HEK293 (cell line): ENCODE measurements at regions not wholly inside any gene's neighbourhood (a gene's known extent, or its start where the extent isn't known, plus 50 kb on each side); places are given as distances from the start of the nearest gene placed in this dataset.

Source experiments
- CTCF ChIA-PET: fragments of 350-600 bp; formaldehyde crosslinking; extraction: SDS; loops from one replicate; lab custom pipeline; 2021; ENCODE audit warnings: antibody characterized with exemption; lab: Yijun Ruan, JAX
- POLR2A ChIA-PET: fragments of 300-600 bp; formaldehyde crosslinking; extraction: SDS; loops from one replicate; lab custom pipeline; 2020; ENCODE audit warnings: antibody characterized with exemption, inconsistent platforms; lab: Yijun Ruan, JAX
- H3K27ac ChIP-seq: fragments of 200-500 bp; sonication (Bioruptor generic); 2 replicates; pipeline ENCODE4 v1.5.1; 2014; ENCODE audit warnings: low read depth, low read length, control low read depth, inconsistent platforms; ENCODE audit errors: extremely low read depth
- H3K36me3 ChIP-seq, 2 experiments: fragments of 200-500 bp in 1 of 2; sonication (Bioruptor generic) in 1 of 2; 1 replicate in 1 of 2; 2 replicates in 1 of 2; pipeline ENCODE4 v1.5.1; 2014 to 2017; ENCODE audit warnings: inconsistent platforms in 2 of 2, low read length in 2 of 2; ENCODE audit not compliant: control insufficient read depth in 2 of 2, insufficient read depth in 1 of 2
- H3K4me1 ChIP-seq: fragments of 200-500 bp; sonication (Bioruptor generic); 2 replicates; pipeline ENCODE4 v1.5.1; 2014; ENCODE audit warnings: mild to moderate bottlenecking, low read length, inconsistent platforms; ENCODE audit not compliant: control insufficient read depth, insufficient read depth
- H3K4me3 ChIP-seq: 2 replicates; pipeline ENCODE4 v1.5.1; 2011; ENCODE audit warnings: low read depth, mild to moderate bottlenecking, control low read depth, low read length, moderate library complexity
- H3K9me3 ChIP-seq: fragments of 200-500 bp; sonication (Bioruptor generic); 2 replicates; pipeline ENCODE4 v1.5.1; 2014; ENCODE audit warnings: low read depth, low read length, inconsistent platforms; ENCODE audit not compliant: control insufficient read depth, insufficient read depth
- BCL11A ChIP-seq: fragments of 450-650 bp; formaldehyde crosslinking; IDR thresholded peaks from 2 replicates; pipeline ENCODE4 v1.5.1; 2016; ENCODE audit warnings: low read depth, missing biosample characterization, missing genetic modification characterization
- MZF1 ChIP-seq: fragments of 450-650 bp; formaldehyde crosslinking; IDR thresholded peaks from 2 replicates; pipeline ENCODE4 v1.5.1; 2017; ENCODE audit warnings: missing biosample characterization, missing genetic modification characterization, borderline replicate concordance
- ZBTB17 ChIP-seq: fragments of 450-650 bp; formaldehyde crosslinking; IDR thresholded peaks from 2 replicates; pipeline ENCODE4 v1.5.1; 2016; ENCODE audit warnings: missing biosample characterization, missing genetic modification characterization
- ZBTB21 ChIP-seq: fragments of 450-650 bp; formaldehyde crosslinking; IDR thresholded peaks from 2 replicates; pipeline ENCODE4 v1.5.1; 2017; ENCODE audit warnings: missing biosample characterization, missing genetic modification characterization
- ZNF112 ChIP-seq: fragments of 450-650 bp; formaldehyde crosslinking; IDR thresholded peaks from 2 replicates; pipeline ENCODE4 v1.5.0; 2017; ENCODE audit warnings: missing biosample characterization, missing genetic modification characterization
- ZNF114 ChIP-seq: fragments of 450-650 bp; formaldehyde crosslinking; IDR thresholded peaks from 2 replicates; pipeline ENCODE4 v1.5.0; 2017; ENCODE audit warnings: missing biosample characterization, missing genetic modification characterization
- ZNF133 ChIP-seq: fragments of 450-650 bp; formaldehyde crosslinking; IDR thresholded peaks from 2 replicates; pipeline ENCODE4 v1.5.1; 2016; ENCODE audit warnings: missing biosample characterization, missing genetic modification characterization
- ZNF138 ChIP-seq: fragments of 450-650 bp; formaldehyde crosslinking; IDR thresholded peaks from 2 replicates; pipeline ENCODE4 v1.5.1; 2016; ENCODE audit warnings: missing biosample characterization, missing genetic modification characterization, borderline replicate concordance
- ZNF16 ChIP-seq: fragments of 450-650 bp; formaldehyde crosslinking; IDR thresholded peaks from 2 replicates; pipeline ENCODE4 v1.5.1; 2016; ENCODE audit warnings: low read depth, missing biosample characterization, missing genetic modification characterization
- ZNF175 ChIP-seq: fragments of 450-650 bp; formaldehyde crosslinking; IDR thresholded peaks from 2 replicates; pipeline ENCODE4 v1.5.1; 2016; ENCODE audit warnings: missing biosample characterization, missing genetic modification characterization
- ZNF202 ChIP-seq: fragments of 450-650 bp; formaldehyde crosslinking; IDR thresholded peaks from 2 replicates; pipeline ENCODE4 v1.5.1; 2016; ENCODE audit warnings: missing biosample characterization, missing genetic modification characterization, borderline replicate concordance
- ZNF26 ChIP-seq: fragments of 450-650 bp; formaldehyde crosslinking; IDR thresholded peaks from 2 replicates; pipeline ENCODE4 v1.5.1; 2016; ENCODE audit warnings: missing biosample characterization, missing genetic modification characterization
- ZNF324 ChIP-seq: fragments of 450-650 bp; formaldehyde crosslinking; IDR thresholded peaks from 2 replicates; pipeline ENCODE4 v1.5.1; 2016; ENCODE audit warnings: missing biosample characterization, missing genetic modification characterization
- ZNF362 ChIP-seq: fragments of 450-650 bp; formaldehyde crosslinking; IDR thresholded peaks from 2 replicates; pipeline ENCODE4 v1.5.1; 2016; ENCODE audit warnings: missing biosample characterization, missing genetic modification characterization
- ZNF521 ChIP-seq: fragments of 450-650 bp; formaldehyde crosslinking; IDR thresholded peaks from 2 replicates; pipeline ENCODE4 v1.5.1; 2017; ENCODE audit warnings: missing biosample characterization, mild to moderate bottlenecking, missing genetic modification characterization
- ZNF530 ChIP-seq: fragments of 450-650 bp; formaldehyde crosslinking; IDR thresholded peaks from 2 replicates; pipeline ENCODE4 v1.5.1; 2016; ENCODE audit warnings: low read depth, missing biosample characterization, missing genetic modification characterization
- ZNF548 ChIP-seq: fragments of 450-650 bp; formaldehyde crosslinking; IDR thresholded peaks from 2 replicates; pipeline ENCODE4 v1.5.1; 2016; ENCODE audit warnings: missing biosample characterization, missing genetic modification characterization
- ZNF596 ChIP-seq: fragments of 450-650 bp; IDR thresholded peaks from 2 replicates; pipeline ENCODE4 v1.5.0; 2018; ENCODE audit warnings: missing biosample characterization, mild to moderate bottlenecking, missing genetic modification characterization, moderate library complexity
- ZNF621 ChIP-seq: fragments of 450-650 bp; formaldehyde crosslinking; IDR thresholded peaks from 2 replicates; pipeline ENCODE4 v1.5.1; 2017; ENCODE audit warnings: missing biosample characterization, missing genetic modification characterization
- ZNF830 ChIP-seq: fragments of 450-650 bp; IDR thresholded peaks from 2 replicates; pipeline ENCODE4 v1.5.0; 2018; ENCODE audit warnings: missing biosample characterization, missing genetic modification characterization, low read depth, mild to moderate bottlenecking, moderate library complexity
- ZSCAN23 ChIP-seq: fragments of 450-650 bp; formaldehyde crosslinking; IDR thresholded peaks from 2 replicates; pipeline ENCODE4 v1.5.1; 2016; ENCODE audit warnings: missing biosample characterization, missing genetic modification characterization
- ZSCAN4 ChIP-seq: fragments of 450-650 bp; formaldehyde crosslinking; IDR thresholded peaks from 2 replicates; pipeline ENCODE4 v1.5.1; 2017; ENCODE audit warnings: missing biosample characterization, missing genetic modification characterization
- ZXDB ChIP-seq: fragments of 450-650 bp; formaldehyde crosslinking; IDR thresholded peaks from 2 replicates; pipeline ENCODE4 v1.5.1; 2016; ENCODE audit warnings: missing biosample characterization, missing genetic modification characterization
- TF ChIP-seq, protein P1 (sequence below): fragments of 450-650 bp; formaldehyde crosslinking; IDR thresholded peaks from 2 replicates; pipeline ENCODE4 v1.5.1; 2016; ENCODE audit warnings: missing biosample characterization, missing genetic modification characterization
- TF ChIP-seq, protein P2 (sequence below): fragments of 450-650 bp; formaldehyde crosslinking; IDR thresholded peaks from 2 replicates; pipeline ENCODE4 v1.5.1; 2016; ENCODE audit warnings: missing biosample characterization, missing genetic modification characterization

DNA sequence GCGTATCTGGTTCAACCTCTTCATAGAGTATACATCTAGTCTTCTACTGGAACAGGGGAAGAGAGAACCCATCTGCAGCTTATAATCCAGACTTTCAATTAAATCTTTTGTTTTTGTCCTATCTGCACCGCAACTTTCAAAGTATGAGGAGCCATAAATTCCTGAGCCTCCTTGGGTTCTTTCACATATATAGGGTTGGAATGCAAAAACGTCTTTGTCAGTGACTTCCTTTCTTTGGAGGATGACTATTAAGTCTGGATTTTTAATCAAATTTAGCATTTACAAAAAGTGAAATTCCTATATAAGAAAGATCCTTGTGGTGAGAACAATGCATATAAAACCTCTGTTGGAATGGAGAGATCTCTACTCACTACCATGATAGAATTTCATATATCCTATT is 370.8 kb downstream of the TMEM38B start (continued):
- TF ChIP-seq ZNF362 (tag by site-specific recombination) (no peak), ZNF112 (tag by site-specific recombination) (no peak), BCL11A (tag by site-specific recombination) (no peak)

GRCh38 chr9:106065579-106066214 is 371.4 kb downstream of the TMEM38B start:
- Histone ChIP-seq H3K36me3 (no peaks in the 10 kb centered on the region), H3K9me3 (no peaks in the 10 kb centered on the region), H3K4me3 (no peak overlapping the region)
- CTCF ChIA-PET = no interaction called here
- no peak for TF ChIP-seq MZF1
- TF ChIP-seq, protein P1, sequence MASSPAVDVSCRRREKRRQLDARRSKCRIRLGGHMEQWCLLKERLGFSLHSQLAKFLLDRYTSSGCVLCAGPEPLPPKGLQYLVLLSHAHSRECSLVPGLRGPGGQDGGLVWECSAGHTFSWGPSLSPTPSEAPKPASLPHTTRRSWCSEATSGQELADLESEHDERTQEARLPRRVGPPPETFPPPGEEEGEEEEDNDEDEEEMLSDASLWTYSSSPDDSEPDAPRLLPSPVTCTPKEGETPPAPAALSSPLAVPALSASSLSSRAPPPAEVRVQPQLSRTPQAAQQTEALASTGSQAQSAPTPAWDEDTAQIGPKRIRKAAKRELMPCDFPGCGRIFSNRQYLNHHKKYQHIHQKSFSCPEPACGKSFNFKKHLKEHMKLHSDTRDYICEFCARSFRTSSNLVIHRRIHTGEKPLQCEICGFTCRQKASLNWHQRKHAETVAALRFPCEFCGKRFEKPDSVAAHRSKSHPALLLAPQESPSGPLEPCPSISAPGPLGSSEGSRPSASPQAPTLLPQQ = no peak
- TF ChIP-seq ZNF175 = no peak
- no peak for TF ChIP-seq ZNF202 (tag by site-specific recombination)
- no peak for TF ChIP-seq ZNF324
- TF ChIP-seq ZNF16 (tag by site-specific recombination) = no peak
- TF ChIP-seq ZNF138 = no peak
- TF ChIP-seq ZNF596 = no peak
- no peak for TF ChIP-seq ZNF521 (tag by site-specific recombination)
- no peak for TF ChIP-seq ZNF621 (tag by site-specific recombination)
- TF ChIP-seq, all 188 proteins: peak for 0
- Histone ChIP-seq H3K4me1 (no peaks in the 10 kb centered on the region), H3K27ac (no peak overlapping the region)
- POLR2A ChIA-PET = no interaction called here

DNA sequence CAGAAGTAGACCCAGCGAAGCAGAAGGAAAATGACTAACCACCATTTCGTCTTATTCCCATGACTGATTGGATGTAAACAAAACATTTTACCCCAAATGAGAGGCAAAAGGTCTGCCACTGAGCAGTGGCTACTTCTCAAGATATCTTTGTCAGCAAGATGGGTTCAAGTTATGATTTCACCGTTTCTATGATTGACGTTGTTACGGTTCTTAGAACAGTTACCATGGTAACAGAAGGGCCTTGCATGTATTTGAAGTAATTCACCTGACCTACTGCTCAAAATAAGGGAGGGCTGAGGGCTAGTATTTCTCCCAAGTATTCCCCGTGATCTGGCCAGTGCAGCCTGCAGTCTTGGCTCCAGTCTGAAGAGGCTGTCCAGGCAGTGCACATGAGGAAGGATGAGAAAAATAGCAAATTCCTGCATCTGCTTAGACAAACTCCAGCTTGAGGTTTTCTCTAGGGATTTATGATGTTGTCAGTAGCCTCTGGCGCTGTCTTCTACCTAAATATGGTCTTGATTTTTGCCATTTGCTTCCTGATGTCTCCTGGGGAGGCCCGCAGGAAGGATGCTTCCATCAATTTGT is 372.7 kb downstream of the TMEM38B start:
- TF ChIP-seq ZBTB21 (tag by site-specific recombination) (no peak), ZNF548 (no peak), ZSCAN23 (no peak), ZNF114 (tag by site-specific recombination) (no peak), ZXDB (tag by site-specific recombination) (no peak), ZNF133 (tag by site-specific recombination) (no peak), ZNF830 (no peak), ZNF530 (tag by site-specific recombination) (no peak), ZBTB17 (tag by site-specific recombination) (no peak), ZSCAN4 (no peak), ZNF26 (no peak)
- TF ChIP-seq, protein P2, sequence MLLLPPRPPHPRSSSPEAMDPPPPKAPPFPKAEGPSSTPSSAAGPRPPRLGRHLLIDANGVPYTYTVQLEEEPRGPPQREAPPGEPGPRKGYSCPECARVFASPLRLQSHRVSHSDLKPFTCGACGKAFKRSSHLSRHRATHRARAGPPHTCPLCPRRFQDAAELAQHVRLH = no peak
- ChIA-PET CTCF (no interaction called here), POLR2A (no interaction called here)
- H3K27ac ChIP-seq = no peak overlapping the region
- H3K9me3 ChIP-seq = no peaks in the 10 kb centered on the region
- H3K36me3 ChIP-seq = no peaks in the 10 kb centered on the region
- H3K4me1 ChIP-seq = no peaks in the 10 kb centered on the region
- H3K4me3 ChIP-seq = no peak overlapping the region
